GM12878 (cell line): ENCODE measurements at regions not wholly inside any gene's neighbourhood (a gene's known extent, or its start where the extent isn't known, plus 50 kb on each side); places are given as distances from the start of the nearest gene placed in this dataset.

Source experiments
- ATAC-seq: fragments of 200-7000 bp; cut with Tn5 transposase; 3 replicates; pipeline ENCODE4 v1.9.1; 2020; ENCODE audit warnings: mild to moderate bottlenecking, moderate library complexity
- BruUV-seq: library from RNA; stranded (reverse); fragments of 400-500 nt; replicated peaks from 2 replicates; lab custom pipeline; 2021; lab: Mats Ljungman, UMichigan
- CTCF ChIA-PET: fragments of 300-600 bp; sonication (Branson Sonifier 250); formaldehyde crosslinking; extraction: SDS; loops from one replicate; lab custom pipeline; 2021; ENCODE audit warnings: inconsistent platforms; lab: Yijun Ruan, JAX
- POLR2A ChIA-PET: fragments of 350-600 bp; formaldehyde crosslinking; extraction: SDS; loops from one replicate; lab custom pipeline; 2021; ENCODE audit warnings: inconsistent platforms; lab: Charles Lee
- RAD21 ChIA-PET: fragments of 300-600 bp; sonication (Branson Sonifier 250); formaldehyde crosslinking; loops from one replicate; lab custom pipeline; 2023; ENCODE audit warnings: antibody characterized with exemption; ENCODE audit not compliant: unreplicated experiment; lab: Charles Lee
- SMC1A ChIA-PET: fragments of 300-600 bp; sonication (Branson Sonifier 250); formaldehyde crosslinking; loops from one replicate; lab custom pipeline; 2023; ENCODE audit not compliant: unreplicated experiment, uncharacterized antibody; lab: Charles Lee
- DNase-seq: peaks from one replicate; pipeline ENCODE4 v3.0.0-alpha.2; 2011; ENCODE audit warnings: low read depth, low spot score
- FAIRE-seq: peaks from 3 replicates; lab custom pipeline; 2011; peaks lifted over from hg19 to GRCh38; lab: Jason Lieb, UNC
- H2AFZ ChIP-seq: 2 replicates; pipeline ENCODE4 v1.6.0; 2011; ENCODE audit warnings: low read depth, low read length, control low read depth; ENCODE audit not compliant: control insufficient read depth
- H3K27ac ChIP-seq: 2 replicates; pipeline ENCODE4 v1.5.1; 2011; ENCODE audit warnings: control low read depth; ENCODE audit not compliant: control insufficient read depth, insufficient read depth
- H3K27me3 ChIP-seq, 2 experiments: replicated peaks in 1 of 2; 2 replicates each; pipeline versions ENCODE4 v1.6.0 to v1.6.1; 2011; ENCODE audit warnings: low read length in 1 of 2; ENCODE audit not compliant: control insufficient read depth in 2 of 2, insufficient read depth in 2 of 2
- H3K36me3 ChIP-seq, 2 experiments: 2 replicates each; pipeline ENCODE4 v1.5.1; 2011; ENCODE audit warnings: low read length in 1 of 2; ENCODE audit not compliant: control insufficient read depth in 2 of 2, insufficient read depth in 2 of 2
- H3K4me1 ChIP-seq: 2 replicates; pipeline ENCODE4 v1.6.1; 2011; ENCODE audit warnings: mild to moderate bottlenecking, low read length, moderate library complexity, mixed read lengths; ENCODE audit not compliant: control insufficient read depth, insufficient read depth
- H3K4me2 ChIP-seq: 2 replicates; pipeline ENCODE4 v1.6.0; 2011; ENCODE audit warnings: control low read depth; ENCODE audit not compliant: control insufficient read depth, insufficient read depth
- H3K4me3 ChIP-seq: fragments of 200-600 bp; sonication (generic); 2 replicates; pipeline ENCODE4 v1.5.1; 2016
- H3K79me2 ChIP-seq: 2 replicates; pipeline ENCODE4 v1.6.0; 2011; ENCODE audit warnings: low read length; ENCODE audit not compliant: control insufficient read depth, insufficient read depth
- H3K9ac ChIP-seq: 2 replicates; pipeline ENCODE4 v1.8.0; 2011; ENCODE audit warnings: low read length, control low read depth, mixed read lengths; ENCODE audit not compliant: control insufficient read depth, insufficient read depth
- H3K9me3 ChIP-seq: replicated peaks from 3 replicates; pipeline ENCODE4 v1.5.1; 2011; ENCODE audit warnings: mild to moderate bottlenecking, low read length; ENCODE audit not compliant: control insufficient read depth, insufficient read depth
- H4K20me1 ChIP-seq: 2 replicates; pipeline ENCODE4 v1.6.0; 2011; ENCODE audit not compliant: control insufficient read depth, insufficient read depth
- ATF7 ChIP-seq: fragments of 450-650 bp; IDR thresholded peaks from 2 replicates; pipeline ENCODE4 v1.6.1; 2016; ENCODE audit warnings: low read depth, mild to moderate bottlenecking
- MAX ChIP-seq: IDR thresholded peaks from 2 replicates; pipeline ENCODE4 v1.6.1; 2012; ENCODE audit warnings: low read depth, low read length, improper control_type of control experiment
- NR2F1 ChIP-seq: fragments of 450-650 bp; conservative IDR thresholded peaks from 2 replicates; pipeline ENCODE4 v1.6.1; 2017; ENCODE audit warnings: mild to moderate bottlenecking
- PAX8 ChIP-seq: fragments of 450-650 bp; IDR thresholded peaks from 2 replicates; pipeline ENCODE4 v1.6.1; 2017; ENCODE audit warnings: mild to moderate bottlenecking, moderate library complexity
- WGBS: methylation state at CpG from one replicate; pipeline ENCODE4 v1.1.6; 2016; ENCODE audit warnings: low lambda C conversion rate; ENCODE audit not compliant: insufficient replicate concordance, insufficient coverage; ENCODE audit errors: missing lambda C conversion rate; 5-methylcytosine and 5-hydroxymethylcytosine counted together
- in situ Hi-C: fragments of 300-500 bp; cut with MboI; formaldehyde crosslinking; loops from 9 replicates; pipeline ENCODE4 v1.14.3; 2018; ENCODE audit warnings: mixed read lengths
- intact Hi-C: fragments of 100-400 bp; cut with micrococcal nuclease; formaldehyde crosslinking; loops from one replicate; pipeline ENCODE4 v1.14.2; 2022; ENCODE audit not compliant: unreplicated experiment
- TF ChIP-seq, protein P1 (sequence below): fragments of 450-650 bp; formaldehyde crosslinking; IDR thresholded peaks from 2 replicates; pipeline ENCODE4 v1.4.0; 2020; ENCODE audit warnings: mild to moderate bottlenecking, moderate library complexity
- TF ChIP-seq, protein P2 (sequence below): fragments of 150-350 bp; IDR thresholded peaks from 2 replicates; pipeline ENCODE4 v1.6.1; 2014; ENCODE audit warnings: mild to moderate bottlenecking, low read depth, low read length

GRCh38 chr17:31687505-31688126, 171.4 kb downstream of the COPRS start:
- intact Hi-C loops: loop anchor here (10.0 kb wide), 1 partner anchor 157 kb away; no protein-coding TSS in a partner anchor
- DNase-seq (no peak), FAIRE-seq (no peak), ATAC-seq (no peak)
- no peak for TF ChIP-seq ATF7
- ChIA-PET RAD21 (interaction anchor here (1.4 kb wide), 1 partner anchor 16 kb away, joined by 3 read pairs; no protein-coding TSS in a partner anchor), SMC1A (no interaction called here), POLR2A (no interaction called here), CTCF (no interaction called here)
- no peak overlapping the region for H3K9ac ChIP-seq
- 51% methylated on average over 6 of the region's 6 CpGs for WGBS
- H3K9me3 ChIP-seq: no peaks in the 10 kb centered on the region
- BruUV-seq: no TSS peak
- H3K79me2 ChIP-seq: no peaks in the 10 kb centered on the region
- no peak overlapping the region for H3K27ac ChIP-seq
- H3K36me3 ChIP-seq: no peaks in the 10 kb centered on the region
- in situ Hi-C loops: no loop called here
- H3K27me3 ChIP-seq: no peaks in the 10 kb centered on the region
- no peak overlapping the region for H3K4me2 ChIP-seq
- no peak overlapping the region for H2AFZ ChIP-seq
- H4K20me1 ChIP-seq: no peaks in the 10 kb centered on the region
- no peak overlapping the region for H3K4me3 ChIP-seq
- H3K4me1 ChIP-seq: no peaks in the 10 kb centered on the region

GRCh38 chr17:31686495-31686894, 172.5 kb downstream of the COPRS start:
- ChIA-PET RAD21 (interaction anchor here (1.4 kb wide), 1 partner anchor 15 kb away, joined by 3 read pairs; no protein-coding TSS in a partner anchor), CTCF (no interaction called here), SMC1A (interaction anchor here (0.6 kb wide), 1 partner anchor 21 kb away, joined by 4 read pairs; no protein-coding TSS in a partner anchor), POLR2A (no interaction called here)
- TF ChIP-seq, protein P1, sequence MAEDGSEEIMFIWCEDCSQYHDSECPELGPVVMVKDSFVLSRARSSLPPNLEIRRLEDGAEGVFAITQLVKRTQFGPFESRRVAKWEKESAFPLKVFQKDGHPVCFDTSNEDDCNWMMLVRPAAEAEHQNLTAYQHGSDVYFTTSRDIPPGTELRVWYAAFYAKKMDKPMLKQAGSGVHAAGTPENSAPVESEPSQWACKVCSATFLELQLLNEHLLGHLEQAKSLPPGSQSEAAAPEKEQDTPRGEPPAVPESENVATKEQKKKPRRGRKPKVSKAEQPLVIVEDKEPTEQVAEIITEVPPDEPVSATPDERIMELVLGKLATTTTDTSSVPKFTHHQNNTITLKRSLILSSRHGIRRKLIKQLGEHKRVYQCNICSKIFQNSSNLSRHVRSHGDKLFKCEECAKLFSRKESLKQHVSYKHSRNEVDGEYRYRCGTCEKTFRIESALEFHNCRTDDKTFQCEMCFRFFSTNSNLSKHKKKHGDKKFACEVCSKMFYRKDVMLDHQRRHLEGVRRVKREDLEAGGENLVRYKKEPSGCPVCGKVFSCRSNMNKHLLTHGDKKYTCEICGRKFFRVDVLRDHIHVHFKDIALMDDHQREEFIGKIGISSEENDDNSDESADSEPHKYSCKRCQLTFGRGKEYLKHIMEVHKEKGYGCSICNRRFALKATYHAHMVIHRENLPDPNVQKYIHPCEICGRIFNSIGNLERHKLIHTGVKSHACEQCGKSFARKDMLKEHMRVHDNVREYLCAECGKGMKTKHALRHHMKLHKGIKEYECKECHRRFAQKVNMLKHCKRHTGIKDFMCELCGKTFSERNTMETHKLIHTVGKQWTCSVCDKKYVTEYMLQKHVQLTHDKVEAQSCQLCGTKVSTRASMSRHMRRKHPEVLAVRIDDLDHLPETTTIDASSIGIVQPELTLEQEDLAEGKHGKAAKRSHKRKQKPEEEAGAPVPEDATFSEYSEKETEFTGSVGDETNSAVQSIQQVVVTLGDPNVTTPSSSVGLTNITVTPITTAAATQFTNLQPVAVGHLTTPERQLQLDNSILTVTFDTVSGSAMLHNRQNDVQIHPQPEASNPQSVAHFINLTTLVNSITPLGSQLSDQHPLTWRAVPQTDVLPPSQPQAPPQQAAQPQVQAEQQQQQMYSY: no peak
- TF ChIP-seq NR2F1 (no peak), MAX (no peak), PAX8 (no peak)
- TF ChIP-seq, protein P2, sequence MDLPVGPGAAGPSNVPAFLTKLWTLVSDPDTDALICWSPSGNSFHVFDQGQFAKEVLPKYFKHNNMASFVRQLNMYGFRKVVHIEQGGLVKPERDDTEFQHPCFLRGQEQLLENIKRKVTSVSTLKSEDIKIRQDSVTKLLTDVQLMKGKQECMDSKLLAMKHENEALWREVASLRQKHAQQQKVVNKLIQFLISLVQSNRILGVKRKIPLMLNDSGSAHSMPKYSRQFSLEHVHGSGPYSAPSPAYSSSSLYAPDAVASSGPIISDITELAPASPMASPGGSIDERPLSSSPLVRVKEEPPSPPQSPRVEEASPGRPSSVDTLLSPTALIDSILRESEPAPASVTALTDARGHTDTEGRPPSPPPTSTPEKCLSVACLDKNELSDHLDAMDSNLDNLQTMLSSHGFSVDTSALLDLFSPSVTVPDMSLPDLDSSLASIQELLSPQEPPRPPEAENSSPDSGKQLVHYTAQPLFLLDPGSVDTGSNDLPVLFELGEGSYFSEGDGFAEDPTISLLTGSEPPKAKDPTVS: no peak
- Histone ChIP-seq H3K4me1 (no peaks in the 10 kb centered on the region), H3K36me3 (no peaks in the 10 kb centered on the region), H2AFZ (no peak overlapping the region), H3K4me3 (no peak overlapping the region), H3K9ac (no peak overlapping the region), H3K4me2 (no peak overlapping the region), H3K79me2 (no peaks in the 10 kb centered on the region), H3K27ac (no peak overlapping the region), H3K9me3 (no peaks in the 10 kb centered on the region), H3K27me3 (no peaks in the 10 kb centered on the region), H4K20me1 (no peaks in the 10 kb centered on the region)
- ATAC-seq (no peak), DNase-seq (no peak), FAIRE-seq (no peak)
- WGBS: 29% methylated on average over 5 of the region's 5 CpGs
- intact Hi-C loops: loop anchor here (10.0 kb wide), 1 partner anchor 158 kb away; no protein-coding TSS in a partner anchor
- no TSS peak for BruUV-seq
- in situ Hi-C loops: no loop called here
